GM12878 (cell line): ENCODE measurements at regions not wholly inside any gene's neighbourhood (a gene's known extent, or its start where the extent isn't known, plus 50 kb on each side); places are given as distances from the start of the nearest gene placed in this dataset.

Source experiments
- CBX5 ChIP-seq: sonication (generic); IDR thresholded peaks from 2 replicates; pipeline ENCODE4 v1.6.1; 2016; ENCODE audit warnings: low read depth, moderate library complexity, mild to moderate bottlenecking, inconsistent platforms
- CEBPB ChIP-seq, 2 experiments: fragments of 150-350 bp in 1 of 2; IDR thresholded peaks; 2 replicates each; pipeline ENCODE4 v1.6.1; 2012 to 2014; ENCODE audit warnings: low read depth in 2 of 2, low read length in 2 of 2, borderline replicate concordance in 1 of 2, inconsistent platforms in 1 of 2
- CREM ChIP-seq: IDR thresholded peaks from 2 replicates; pipeline ENCODE4 v1.6.1; 2014; ENCODE audit warnings: antibody characterized with exemption, low read depth
- IKZF1 ChIP-seq: fragments of 450-650 bp; conservative IDR thresholded peaks from 2 replicates; pipeline ENCODE4 v1.6.1; 2017; ENCODE audit warnings: antibody characterized with exemption, mild to moderate bottlenecking
- MEF2B ChIP-seq: fragments of 450-650 bp; IDR thresholded peaks from 2 replicates; pipeline ENCODE4 v1.6.1; 2018; ENCODE audit warnings: mild to moderate bottlenecking, moderate library complexity; ENCODE audit not compliant: partially characterized antibody, poor library complexity, severe bottlenecking
- RFX5 ChIP-seq: IDR thresholded peaks from 2 replicates; pipeline ENCODE4 v1.6.1; 2011; ENCODE audit warnings: low read depth, low read length, improper control_type of control experiment
- RUNX3 ChIP-seq: IDR thresholded peaks from 2 replicates; pipeline ENCODE4 v1.6.1; 2012; ENCODE audit warnings: low read length, inconsistent platforms
- SMARCA5 ChIP-seq: fragments of 450-650 bp; IDR thresholded peaks from 2 replicates; pipeline ENCODE4 v1.6.1; 2017; ENCODE audit warnings: mild to moderate bottlenecking
- SUPT20H ChIP-seq: IDR thresholded peaks from 2 replicates; pipeline ENCODE4 v1.6.1; 2011; ENCODE audit warnings: low read depth, mild to moderate bottlenecking, low read length, moderate library complexity, borderline replicate concordance; ENCODE audit not compliant: control insufficient read depth
- WRNIP1 ChIP-seq: IDR thresholded peaks from 2 replicates; pipeline ENCODE4 v1.6.1; 2011; ENCODE audit warnings: low read depth, low read length, improper control_type of control experiment, borderline replicate concordance
- ZBTB33 ChIP-seq: fragments of 450-650 bp; IDR thresholded peaks from 2 replicates; pipeline ENCODE4 v1.6.1; 2017; ENCODE audit warnings: mild to moderate bottlenecking
- TF ChIP-seq, protein P1 (sequence below): fragments of 450-650 bp; IDR thresholded peaks from 2 replicates; pipeline ENCODE4 v1.6.1; 2017; ENCODE audit warnings: mild to moderate bottlenecking, moderate library complexity

DNA sequence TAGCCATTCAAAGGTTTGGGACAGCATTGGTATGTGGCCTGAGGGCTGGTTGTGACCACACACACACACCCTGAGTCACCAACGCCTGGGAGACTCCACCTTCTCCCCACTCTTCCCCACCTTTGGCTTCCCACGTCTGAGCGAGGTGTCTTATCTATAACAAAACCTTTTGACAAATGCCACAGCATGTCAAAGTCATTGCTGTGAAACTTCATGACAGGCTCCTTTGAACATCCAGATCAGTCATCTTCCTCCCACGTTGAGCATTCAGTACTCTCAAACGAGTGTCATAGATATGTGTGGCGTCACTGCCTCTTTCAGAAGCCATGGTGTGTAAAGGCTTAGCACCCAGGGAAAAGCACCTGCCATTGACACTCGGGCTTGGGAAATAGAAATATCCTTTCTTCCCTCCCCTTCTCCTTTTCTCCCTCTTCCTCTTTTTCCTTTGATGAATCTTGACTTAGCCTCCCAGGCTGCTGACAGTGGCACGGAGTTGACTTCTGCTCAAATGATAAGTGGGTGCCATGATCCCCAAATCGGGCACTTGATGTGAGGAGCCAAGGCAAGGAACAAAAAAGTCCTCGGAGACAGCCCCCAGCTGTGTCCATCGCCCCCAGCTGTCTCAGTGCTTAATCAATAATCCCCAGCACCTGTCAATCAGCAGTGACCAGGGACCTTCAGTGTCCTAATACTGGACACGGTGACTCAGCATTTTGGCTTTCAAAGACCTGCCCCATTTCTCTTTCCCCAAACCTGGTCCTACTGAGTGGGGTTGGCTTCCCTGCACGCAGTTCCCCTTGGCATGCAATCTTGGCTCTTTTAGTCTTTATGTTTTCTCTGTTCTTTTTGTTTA, 114.8 kb downstream of the FGF18 start (continued):
- TF ChIP-seq, protein P1, sequence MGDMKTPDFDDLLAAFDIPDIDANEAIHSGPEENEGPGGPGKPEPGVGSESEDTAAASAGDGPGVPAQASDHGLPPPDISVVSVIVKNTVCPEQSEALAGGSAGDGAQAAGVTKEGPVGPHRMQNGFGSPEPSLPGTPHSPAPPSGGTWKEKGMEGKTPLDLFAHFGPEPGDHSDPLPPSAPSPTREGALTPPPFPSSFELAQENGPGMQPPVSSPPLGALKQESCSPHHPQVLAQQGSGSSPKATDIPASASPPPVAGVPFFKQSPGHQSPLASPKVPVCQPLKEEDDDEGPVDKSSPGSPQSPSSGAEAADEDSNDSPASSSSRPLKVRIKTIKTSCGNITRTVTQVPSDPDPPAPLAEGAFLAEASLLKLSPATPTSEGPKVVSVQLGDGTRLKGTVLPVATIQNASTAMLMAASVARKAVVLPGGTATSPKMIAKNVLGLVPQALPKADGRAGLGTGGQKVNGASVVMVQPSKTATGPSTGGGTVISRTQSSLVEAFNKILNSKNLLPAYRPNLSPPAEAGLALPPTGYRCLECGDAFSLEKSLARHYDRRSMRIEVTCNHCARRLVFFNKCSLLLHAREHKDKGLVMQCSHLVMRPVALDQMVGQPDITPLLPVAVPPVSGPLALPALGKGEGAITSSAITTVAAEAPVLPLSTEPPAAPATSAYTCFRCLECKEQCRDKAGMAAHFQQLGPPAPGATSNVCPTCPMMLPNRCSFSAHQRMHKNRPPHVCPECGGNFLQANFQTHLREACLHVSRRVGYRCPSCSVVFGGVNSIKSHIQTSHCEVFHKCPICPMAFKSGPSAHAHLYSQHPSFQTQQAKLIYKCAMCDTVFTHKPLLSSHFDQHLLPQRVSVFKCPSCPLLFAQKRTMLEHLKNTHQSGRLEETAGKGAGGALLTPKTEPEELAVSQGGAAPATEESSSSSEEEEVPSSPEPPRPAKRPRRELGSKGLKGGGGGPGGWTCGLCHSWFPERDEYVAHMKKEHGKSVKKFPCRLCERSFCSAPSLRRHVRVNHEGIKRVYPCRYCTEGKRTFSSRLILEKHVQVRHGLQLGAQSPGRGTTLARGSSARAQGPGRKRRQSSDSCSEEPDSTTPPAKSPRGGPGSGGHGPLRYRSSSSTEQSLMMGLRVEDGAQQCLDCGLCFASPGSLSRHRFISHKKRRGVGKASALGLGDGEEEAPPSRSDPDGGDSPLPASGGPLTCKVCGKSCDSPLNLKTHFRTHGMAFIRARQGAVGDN, result no peak
- TF ChIP-seq CREM (no peak), CBX5 (no peak), WRNIP1 (no peak), IKZF1 (no peak), RUNX3 (no peak), SMARCA5 (no peak), MEF2B (no peak), ZBTB33 (no peak), CEBPB (IDR thresholded peaks at IDR 0.05; ENCODE audit: borderline replicate concordance in 1 of 2, low read depth in 2 of 2, low read length in 2 of 2) (no peak), RFX5 (no peak), SUPT20H (no peak)
